Caki2 (cell line): ENCODE measurements at regions not wholly inside any gene's neighbourhood (a gene's known extent, or its start where the extent isn't known, plus 50 kb on each side); places are given as distances from the start of the nearest gene placed in this dataset.
A peak's percentile ranks its signal among the peaks of the same experiment; 100 is the strongest.
"Not testable (repeated sequence)": the region's sequence is repeated elsewhere in the genome, so short reads cannot be mapped to it uniquely, and the experiment has no call there.

ENCODE experiments used
- DNase-seq: peaks from one replicate; pipeline ENCODE4 v3.0.0-alpha.2; 2015; ENCODE audit warnings: low read depth
- in situ Hi-C: cut with HindIII; loops from 2 replicates; pipeline ENCODE4 v1.10.0; 2016; ENCODE audit warnings: low sequenced_read_pairs, low pct_unique_long_range_greater_than_20kb, mixed read lengths

DNA sequence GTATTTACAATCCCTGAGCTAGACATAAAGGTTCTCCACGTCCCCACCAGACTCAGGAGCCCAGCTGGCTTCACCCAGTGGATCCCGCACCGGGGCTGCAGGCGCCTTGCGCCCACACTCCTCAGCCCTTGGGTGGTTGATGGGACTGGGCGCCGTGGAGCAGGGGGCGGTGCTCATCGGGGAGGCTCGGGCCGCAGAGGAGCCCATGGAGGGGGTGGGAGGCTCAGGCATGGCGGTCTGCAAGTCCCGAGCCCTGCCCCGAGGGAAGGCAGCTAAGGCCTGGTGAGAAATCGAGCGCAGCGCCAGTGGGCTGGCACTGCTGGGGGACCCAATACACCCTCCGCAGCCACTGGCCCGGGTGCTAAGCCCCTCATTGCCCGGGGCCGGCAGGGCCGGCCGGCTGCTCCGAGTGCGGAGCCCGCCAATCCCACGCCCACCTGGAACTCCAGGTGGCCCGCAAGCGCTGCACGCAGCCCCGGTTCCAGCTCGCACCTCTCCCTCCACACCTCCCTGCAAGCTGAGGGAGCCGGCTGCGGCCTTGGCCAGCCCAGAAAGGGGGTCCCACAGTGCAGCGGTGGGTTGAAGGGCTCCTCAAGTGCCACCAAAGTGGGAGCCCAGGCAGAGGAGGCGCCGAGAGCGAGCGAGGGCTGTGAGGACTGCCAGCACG lies 260.9 kb upstream of the BTG1 start:
- in situ Hi-C loops, DNase-seq: not testable (repeated sequence)

DNA sequence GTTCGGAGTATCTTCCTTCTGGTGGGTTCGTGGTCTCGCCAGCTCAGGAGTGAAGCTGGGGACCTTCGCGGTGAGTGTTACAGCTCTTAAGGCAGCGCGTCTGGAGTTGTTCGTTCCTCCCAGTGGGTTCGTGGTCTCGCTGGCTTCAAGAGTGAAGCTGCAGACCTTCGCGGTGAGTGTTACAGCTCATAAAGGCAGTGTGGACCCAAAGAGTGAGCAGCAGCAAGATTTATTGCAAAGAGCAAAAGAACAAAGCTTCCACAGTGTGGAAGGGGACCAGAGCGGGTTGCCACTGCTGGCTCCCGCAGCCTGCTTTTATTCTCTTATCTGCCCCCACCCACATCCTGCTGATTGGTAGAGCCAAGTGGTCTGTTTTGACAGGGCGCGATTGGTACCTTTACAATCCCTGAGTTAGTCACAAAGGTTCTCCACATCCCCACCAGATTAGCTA lies 260.2 kb upstream of the BTG1 start:
- DNase-seq, in situ Hi-C loops: not testable (repeated sequence)

DNA sequence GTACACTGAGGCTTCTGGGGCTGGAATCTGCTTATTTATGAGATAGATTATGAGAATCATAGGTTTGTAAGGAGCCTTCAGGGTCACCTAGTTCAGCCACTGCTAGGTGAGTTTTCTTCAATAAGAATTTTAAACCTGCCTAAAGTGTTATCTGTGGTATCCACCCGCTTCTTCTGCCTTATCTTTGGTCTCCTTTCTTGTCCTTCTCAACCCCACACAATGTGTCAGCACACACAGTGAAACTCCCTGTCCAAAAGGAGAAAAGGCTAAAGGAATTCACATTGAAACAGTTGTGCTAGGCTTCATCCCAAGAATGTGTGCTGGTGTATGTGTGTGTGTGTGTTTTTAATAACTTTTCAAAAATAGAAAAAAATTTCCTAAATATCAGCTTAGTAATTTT lies 259.3 kb upstream of the BTG1 start:
- DNase-seq, result no peak
- in situ Hi-C loops, result no loop called here

DNA sequence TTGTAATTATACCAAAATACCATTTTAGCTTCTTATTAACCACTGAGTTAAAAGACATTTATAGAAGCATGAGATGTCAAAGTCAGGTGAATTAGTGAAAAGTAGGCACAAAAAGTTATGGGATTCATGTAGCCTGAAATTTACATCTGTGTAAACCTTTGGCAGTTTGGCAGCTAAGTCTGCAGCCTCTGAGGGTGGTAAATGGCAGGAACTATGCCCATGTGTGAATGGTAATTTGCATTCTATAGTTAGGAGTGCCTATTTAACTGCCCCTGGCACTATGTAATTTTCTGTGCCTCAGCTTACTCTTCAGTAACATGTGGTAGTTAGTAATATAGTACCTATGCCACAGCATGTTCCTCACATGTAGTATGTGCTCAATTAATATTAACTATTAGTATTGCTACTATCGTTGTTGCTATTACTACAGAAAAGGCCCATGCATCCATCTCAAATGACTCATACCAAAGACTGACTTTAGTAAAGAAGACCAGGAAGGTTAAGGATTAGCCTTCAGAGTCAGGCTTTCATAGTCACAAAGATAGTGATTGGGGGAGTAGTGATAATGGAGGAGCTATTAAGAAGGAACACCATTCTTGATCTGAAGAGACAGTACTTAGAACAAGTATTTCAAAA lies 258.7 kb upstream of the BTG1 start:
- DNase-seq, result no peak
- in situ Hi-C loops, result no loop called here

DNA sequence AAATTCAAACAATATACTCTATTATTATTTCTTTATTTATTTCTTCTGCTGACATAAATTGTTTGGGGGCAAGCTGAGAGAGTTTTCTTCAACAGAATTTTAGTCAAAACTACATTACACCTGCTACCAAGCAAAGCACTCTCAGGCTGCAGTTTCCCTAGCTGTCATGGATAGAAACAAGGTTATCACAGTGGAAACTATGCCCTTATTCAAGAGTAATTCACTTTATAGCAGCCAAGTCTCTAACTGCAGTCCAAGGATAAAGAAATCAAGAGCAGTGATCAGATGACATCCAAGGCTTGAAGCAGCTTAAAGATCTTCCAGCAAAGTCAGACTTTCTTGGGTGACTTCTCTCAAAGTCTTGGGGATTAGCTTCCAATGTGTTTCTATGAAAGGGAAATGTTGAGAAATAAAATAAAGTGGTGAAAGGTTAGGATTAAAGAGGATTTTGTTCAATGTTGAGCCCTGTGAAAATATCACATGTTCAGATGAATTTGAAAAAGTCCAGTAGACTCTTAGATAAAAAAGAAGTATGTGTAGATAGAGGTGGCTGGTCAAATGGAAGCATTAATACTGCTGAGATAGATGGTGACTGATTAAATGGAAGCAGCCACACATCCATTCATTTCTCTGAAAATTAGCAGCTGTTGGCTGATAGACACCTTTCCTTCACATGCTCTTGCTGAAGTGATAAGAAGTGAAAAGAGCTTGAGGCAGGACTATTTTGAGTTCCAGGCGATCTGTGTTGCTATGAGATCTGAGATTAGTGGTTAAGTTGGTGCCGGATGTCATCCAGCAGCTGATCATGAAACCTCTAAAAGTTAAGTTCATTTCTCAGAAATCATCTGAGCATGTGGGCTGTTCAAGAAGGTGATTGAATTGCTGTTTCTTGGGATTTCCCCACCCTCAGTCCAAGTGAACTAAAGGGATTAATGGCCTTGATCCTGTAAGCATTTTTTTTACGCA lies 257.8 kb upstream of the BTG1 start:
- DNase-seq, result no peak
- in situ Hi-C loops, result no loop called here

DNA sequence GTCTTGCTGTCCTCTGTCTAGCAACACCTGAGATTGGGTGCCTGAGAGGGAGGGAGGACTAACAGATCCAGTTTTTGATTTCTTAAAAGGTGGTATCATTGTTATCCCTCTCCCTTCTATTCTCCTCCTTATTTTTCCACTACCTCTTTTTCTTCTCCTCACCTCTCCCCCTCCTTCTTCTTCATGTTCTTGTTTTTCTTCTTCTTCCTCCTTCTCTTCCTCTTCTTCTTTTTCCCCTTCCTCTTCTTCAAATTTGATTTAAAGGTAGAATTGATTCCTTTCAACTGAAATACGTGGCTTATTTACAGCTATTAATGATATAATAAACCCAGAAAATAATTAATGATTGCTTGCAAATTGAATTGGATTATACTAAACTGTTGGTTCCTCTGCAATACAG lies 256.8 kb upstream of the BTG1 start:
- DNase-seq, result no peak
- in situ Hi-C loops, result no loop called here

DNA sequence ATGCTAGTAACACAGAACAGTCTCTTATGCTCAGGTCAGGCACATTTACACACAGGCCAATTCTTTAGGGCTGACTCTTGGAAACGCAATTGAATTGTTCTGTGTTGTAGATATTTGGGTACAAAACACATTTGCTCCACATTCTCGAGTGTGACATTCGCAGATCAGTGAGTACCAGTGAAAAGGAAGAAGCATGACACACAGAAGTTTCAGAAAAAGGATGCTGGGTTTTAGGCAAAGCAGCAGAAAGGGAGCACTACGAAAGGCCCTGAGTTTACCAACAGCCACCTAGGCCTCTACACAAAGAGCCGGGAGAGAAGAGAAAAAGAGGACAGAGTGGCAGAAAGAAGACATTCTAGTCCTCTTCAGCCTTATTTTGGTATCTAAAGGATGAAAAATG lies 254.4 kb upstream of the BTG1 start:
- in situ Hi-C loops, result no loop called here
- no peak for DNase-seq

DNA sequence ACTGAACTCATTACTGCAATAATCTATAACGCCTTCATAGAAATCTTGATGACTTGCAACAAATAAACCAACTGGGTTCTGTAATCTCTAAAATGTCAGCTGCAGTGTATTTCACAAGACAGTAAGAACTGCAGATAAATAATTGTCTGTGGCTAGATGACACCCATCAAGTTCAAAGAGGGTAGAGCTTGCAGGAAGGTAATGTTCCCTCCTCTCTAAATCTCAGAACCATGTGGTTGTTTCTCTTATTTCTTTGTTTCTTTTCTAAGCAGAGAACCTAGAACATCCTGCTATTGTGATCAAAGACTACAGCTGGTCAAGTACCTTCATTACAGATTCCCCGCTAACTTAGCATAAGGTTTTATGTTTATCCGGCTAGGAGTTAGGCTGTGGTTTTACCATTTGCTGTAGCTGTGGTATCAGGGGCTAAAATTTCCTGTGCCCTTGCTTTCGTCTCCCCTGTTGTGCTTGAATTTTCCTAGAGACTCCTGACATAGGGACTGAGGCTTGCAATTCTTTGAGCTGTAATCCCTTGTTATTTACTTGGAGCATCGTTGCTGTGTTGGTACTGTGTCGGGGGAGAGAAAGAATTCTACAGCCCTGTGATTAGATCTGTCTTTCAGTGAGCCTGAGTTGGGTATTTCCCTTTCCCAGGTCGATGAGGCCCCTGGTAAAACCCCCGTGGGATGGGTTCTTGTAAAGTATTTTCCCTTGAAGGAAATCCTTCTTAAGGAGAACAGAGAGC lies 253.1 kb upstream of the BTG1 start:
- in situ Hi-C loops, result no loop called here
- DNase-seq, result no peak

DNA sequence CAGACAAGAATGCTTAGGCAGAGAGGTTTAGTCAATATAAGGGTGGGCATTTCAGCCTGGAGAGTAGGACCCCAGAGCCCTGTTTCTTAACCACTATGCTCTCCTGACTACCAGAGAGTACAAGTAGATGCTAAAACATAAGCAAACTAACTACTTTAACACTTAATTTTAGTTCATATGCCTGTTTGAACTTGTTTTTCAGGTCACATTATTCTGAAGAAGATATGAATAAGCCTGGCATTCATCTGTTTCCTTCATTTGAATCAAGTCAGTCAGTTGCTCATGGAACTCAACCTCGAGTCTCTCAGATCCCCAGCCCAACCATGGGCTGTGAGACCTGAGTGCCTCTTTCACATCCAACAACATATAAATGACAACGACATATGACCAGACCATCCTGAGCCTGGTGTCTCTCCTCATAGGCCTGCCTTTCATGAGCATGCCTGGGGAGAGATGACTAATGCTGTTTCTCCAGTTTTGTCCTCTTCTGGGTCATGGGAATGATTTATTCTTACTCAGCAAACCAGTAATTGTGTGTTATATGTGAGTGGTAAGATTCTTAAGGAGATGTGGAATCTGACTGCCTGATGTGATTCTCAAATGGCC lies 251.1 kb upstream of the BTG1 start:
- DNase-seq, result peak; percentile 11

DNA sequence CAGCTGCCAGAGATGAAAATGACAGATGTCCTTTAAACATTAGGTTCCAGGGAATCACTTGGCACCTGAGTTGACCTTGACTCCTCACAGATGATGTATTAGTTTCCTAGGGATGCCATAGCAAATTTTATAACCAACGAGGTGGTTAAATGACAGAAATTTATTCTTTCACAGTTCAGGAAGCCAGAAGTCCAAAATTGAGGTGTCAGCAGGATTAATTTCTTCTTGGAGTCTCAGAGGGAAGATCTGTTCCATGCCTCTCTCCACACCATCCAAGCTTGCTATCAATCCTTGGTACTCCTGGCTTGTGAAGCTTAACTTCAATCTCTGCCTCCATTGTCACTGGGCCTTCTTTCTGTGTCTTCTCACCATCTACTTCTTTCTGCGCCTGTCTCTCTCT lies 249.7 kb upstream of the BTG1 start:
- no peak for DNase-seq
- in situ Hi-C loops, result no loop called here

More for the DNA sequence above, 251.1 kb upstream of the BTG1 start:
- in situ Hi-C loops, result no loop called here

DNA sequence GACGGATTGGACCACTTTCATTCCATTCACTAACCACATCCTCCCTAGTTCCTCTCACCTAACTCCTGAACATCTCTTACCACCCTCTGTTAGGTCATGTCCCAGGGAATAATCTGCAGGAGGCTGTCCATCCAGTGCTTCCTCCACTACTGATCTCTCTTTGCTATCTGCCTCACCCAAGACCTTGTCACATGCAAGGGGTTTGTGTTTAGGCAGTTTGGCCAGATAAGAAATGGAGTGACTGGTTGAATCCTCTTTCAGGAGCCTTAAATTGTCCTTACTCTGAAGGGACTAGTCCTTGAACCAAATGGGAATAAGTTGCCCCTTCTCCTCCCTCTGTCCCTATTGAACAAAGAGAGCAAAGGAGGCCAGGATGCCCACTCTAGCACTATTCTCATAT lies 249.2 kb upstream of the BTG1 start:
- no peak for DNase-seq
- in situ Hi-C loops, result no loop called here

DNA sequence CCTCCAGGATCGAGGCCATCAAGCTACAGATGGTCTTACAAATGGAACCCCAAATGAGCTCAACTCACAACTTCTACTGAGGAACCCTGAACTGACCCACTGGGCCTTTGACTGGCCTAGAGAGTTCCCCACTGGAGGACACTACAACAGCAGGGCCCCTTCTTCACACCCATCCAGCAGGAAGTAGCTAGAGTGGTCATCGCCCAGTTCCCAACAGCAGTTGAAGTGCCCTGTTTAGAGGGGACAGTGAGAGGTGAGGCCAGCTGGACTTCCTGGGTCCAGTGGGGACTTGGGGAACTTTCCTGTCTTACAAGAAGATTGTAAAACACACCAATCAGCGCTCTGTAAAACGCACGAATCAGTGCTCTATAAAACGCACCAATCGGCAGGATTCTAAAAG lies 247.9 kb upstream of the BTG1 start:
- in situ Hi-C loops, result no loop called here
- DNase-seq, result peak; percentile 9

DNA sequence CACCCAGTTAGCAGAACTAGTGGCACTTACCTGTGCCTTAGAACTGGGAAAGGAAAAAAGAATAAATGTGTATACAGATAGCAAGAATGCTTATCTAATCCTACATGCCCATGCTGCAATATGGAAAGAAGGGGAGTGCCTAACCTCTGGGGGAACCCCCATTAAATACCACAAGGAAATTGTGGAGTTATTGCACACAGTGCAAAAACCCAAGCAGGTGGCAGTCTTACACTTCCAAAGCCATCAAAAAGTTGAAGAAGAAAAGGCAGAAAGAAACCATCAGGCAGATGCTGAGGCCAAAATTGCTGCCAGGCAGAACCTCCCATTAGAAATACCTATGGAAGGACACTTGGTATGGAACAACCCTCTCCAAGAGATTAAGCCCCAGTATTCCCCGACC lies 246.1 kb upstream of the BTG1 start:
- in situ Hi-C loops, DNase-seq: not testable (repeated sequence)

DNA sequence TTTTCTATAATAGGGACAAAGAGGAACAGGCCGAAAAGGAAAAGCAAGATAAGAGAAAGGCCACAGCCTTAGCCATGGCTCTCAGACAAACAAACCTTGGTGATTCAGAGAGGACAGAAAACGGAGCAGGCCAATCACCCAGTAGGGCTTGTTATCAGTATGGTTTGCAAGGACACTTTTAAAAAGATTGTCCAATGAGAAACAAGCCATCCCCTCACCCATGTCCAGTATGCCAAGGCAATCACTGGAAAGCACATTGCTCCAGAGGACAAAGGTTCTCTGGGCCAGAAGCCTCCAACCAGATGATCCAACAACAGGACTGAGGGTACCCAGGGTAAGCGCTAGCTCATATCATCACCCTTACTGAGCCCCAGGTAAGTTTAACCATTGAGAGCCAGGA lies 243.8 kb upstream of the BTG1 start:
- no peak for DNase-seq
- in situ Hi-C loops, result no loop called here

DNA sequence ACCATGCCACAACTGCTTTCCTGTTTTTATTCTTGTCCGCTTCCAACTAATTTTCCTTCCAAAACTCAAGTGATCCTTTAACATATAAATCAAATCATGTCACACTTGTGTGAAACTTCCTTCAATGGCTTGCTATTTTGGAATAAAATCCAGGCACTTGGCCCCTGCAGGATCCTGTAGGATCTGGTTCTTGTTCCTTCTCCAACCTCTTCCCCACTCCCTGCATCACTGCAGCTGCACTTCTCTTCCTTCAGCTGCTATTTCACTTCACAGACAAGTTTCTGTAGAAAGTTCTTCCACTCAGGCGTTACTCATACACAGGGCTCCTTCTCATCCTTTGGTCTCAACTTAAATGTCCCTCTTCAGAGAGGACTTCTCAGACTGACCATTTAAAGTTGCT lies 239.7 kb upstream of the BTG1 start:
- DNase-seq, result no peak
- in situ Hi-C loops, result no loop called here

DNA sequence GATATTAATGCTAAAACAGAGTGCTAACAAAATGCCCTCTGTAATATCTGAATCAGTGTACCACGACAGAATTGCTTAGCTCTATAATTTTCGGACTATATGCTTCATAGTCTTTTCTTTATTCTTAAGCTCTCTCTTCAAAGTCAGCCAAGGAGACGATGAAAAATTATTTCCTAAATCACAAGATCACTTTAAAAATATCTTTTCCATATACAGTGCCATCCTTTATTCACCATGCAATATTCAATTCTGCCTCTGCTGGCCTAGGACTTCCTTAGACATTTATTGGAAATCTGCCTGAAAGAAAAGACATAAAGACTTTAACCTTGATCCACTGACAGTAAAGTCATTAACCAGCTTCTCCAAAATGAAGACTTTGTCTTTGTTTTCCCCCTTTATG lies 238.9 kb upstream of the BTG1 start:
- in situ Hi-C loops, result no loop called here
- no peak for DNase-seq

DNA sequence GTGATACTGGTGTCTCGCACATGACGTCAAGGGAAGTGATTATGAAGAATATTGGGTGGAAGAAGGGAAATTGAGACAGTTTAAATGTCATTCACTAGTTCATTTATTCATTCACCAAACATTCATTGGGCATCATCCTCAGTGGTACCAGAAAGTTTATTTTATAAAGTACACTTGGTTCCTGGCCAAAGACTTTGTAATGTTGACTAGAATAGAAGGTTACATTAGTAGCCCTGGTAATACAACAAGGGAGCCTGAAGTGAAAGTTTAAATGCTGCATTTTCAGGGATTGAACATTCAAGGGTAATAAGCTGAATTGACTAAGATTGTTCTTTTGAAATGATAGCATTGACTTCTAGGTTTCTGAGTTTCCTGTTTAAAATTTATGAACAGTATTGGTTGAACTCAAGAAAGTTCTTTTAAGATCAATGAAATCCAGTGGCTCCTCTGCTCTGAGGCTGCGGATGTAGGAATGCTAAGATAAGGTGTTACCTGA lies 236.8 kb upstream of the BTG1 start:
- DNase-seq, result no peak
- in situ Hi-C loops, result no loop called here

DNA sequence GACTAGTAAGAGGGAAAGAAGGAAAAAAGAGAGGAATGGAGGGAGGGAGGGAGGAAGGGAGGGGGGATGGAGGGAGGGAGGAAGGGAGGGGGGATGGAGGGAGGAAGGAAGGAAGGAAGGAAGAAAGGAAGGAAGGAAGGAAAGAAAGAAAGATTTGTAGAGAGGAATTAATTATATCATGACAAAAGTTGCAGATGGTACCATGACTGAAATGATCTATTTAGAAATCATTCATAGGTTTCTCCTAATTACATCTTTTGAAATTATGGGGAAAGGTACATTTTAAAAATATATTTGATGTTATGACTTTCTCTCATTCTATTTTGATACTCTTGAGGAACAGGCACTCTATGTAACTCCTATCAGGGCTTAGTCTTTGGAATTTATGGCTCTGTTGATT lies 236.2 kb upstream of the BTG1 start:
- in situ Hi-C loops, result no loop called here
- DNase-seq, result no peak
